ENCODE measurements at regions not wholly inside any gene's neighbourhood (a gene's known extent, or its start where the extent isn't known, plus 50 kb on each side); places are given as distances from the start of the nearest gene placed in this dataset.

DNA sequence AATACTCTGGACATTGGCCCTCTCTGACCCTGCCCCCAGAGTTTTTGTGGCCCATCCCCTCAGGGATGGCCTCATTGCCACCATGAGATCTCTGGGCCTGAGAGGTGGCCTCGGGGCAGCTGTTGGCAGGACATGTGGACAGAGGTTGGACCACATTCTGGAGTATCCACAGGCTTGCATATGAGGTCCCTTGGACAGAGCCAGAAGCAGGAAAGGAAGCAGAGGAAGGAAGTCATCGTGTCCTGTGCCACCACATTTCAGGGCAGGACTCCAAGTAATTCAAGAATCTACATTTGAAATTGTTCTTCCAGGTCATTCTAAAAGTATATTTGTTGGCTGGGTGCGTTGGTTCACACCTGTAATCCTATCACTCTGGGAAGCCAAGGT is 95.9 kb upstream of the PPP2R5A start:
- TF ChIP-seq, protein P1, sequence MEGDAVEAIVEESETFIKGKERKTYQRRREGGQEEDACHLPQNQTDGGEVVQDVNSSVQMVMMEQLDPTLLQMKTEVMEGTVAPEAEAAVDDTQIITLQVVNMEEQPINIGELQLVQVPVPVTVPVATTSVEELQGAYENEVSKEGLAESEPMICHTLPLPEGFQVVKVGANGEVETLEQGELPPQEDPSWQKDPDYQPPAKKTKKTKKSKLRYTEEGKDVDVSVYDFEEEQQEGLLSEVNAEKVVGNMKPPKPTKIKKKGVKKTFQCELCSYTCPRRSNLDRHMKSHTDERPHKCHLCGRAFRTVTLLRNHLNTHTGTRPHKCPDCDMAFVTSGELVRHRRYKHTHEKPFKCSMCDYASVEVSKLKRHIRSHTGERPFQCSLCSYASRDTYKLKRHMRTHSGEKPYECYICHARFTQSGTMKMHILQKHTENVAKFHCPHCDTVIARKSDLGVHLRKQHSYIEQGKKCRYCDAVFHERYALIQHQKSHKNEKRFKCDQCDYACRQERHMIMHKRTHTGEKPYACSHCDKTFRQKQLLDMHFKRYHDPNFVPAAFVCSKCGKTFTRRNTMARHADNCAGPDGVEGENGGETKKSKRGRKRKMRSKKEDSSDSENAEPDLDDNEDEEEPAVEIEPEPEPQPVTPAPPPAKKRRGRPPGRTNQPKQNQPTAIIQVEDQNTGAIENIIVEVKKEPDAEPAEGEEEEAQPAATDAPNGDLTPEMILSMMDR (IDR thresholded peaks at IDR 0.05 in 2 of 3, conservative IDR thresholded peaks at IDR 0.05 in 1 of 3; ENCODE audit: insufficient read depth in 2 of 3, low read depth in 1 of 3, low read length in 3 of 3) = no peak
- TF ChIP-seq SIN3B (IDR thresholded peaks at IDR 0.05; ENCODE audit: low read depth) (no peak), TAF1 (IDR thresholded peaks at IDR 0.05; ENCODE audit: control insufficient read depth, extremely low read depth, insufficient read depth, low read length, severe bottlenecking) (no peak), EGR1 (conservative IDR thresholded peaks at IDR 0.05) (no peak), ZNF696 (CRISPR knock-in tag; conservative IDR thresholded peaks at IDR 0.05) (no peak)
